ENCODE measurements at regions not wholly inside any gene's neighbourhood (a gene's known extent, or its start where the extent isn't known, plus 50 kb on each side); places are given as distances from the start of the nearest gene placed in this dataset.
"Not testable (repeated sequence)": the region's sequence is repeated elsewhere in the genome, so short reads cannot be mapped to it uniquely, and the experiment has no call there.

GRCh38 chr3:168684519-168684918, 588.8 kb upstream of the GOLIM4 start:
- H3K27ac ChIP-seq (ENCODE audit: low read length): no peak overlapping the region
- no peaks in the 10 kb centered on the region for H3K27me3 ChIP-seq (ENCODE audit: control insufficient read depth, insufficient read depth, low read length)
- no peaks in the 10 kb centered on the region for H3K4me1 ChIP-seq (ENCODE audit: control insufficient read depth, insufficient read depth, low read length)
- WGBS (ENCODE audit: insufficient coverage, insufficient read length): no CpG with 5 or more reads among the region's 6 CpGs
- no peak overlapping the region for H3K4me3 ChIP-seq (ENCODE audit: low read length)
- no peaks in the 10 kb centered on the region for H3K36me3 ChIP-seq (ENCODE audit: control insufficient read depth, insufficient read depth, low read length)
- H3K9me3 ChIP-seq (ENCODE audit: control insufficient read depth, insufficient read depth, low read length): no peaks in the 10 kb centered on the region
- no peak for DNase-seq (ENCODE audit: low read depth, low spot score)

GRCh38 chr3:168678730-168679129, 583.0 kb upstream of the GOLIM4 start:
- Histone ChIP-seq H3K36me3 (ENCODE audit: control insufficient read depth, insufficient read depth, low read length) (no peaks in the 10 kb centered on the region), H3K27ac (ENCODE audit: low read length) (no peak overlapping the region), H3K9me3 (ENCODE audit: control insufficient read depth, insufficient read depth, low read length) (no peaks in the 10 kb centered on the region), H3K27me3 (ENCODE audit: control insufficient read depth, insufficient read depth, low read length) (no peaks in the 10 kb centered on the region), H3K4me3 (ENCODE audit: low read length) (no peak overlapping the region), H3K4me1 (ENCODE audit: control insufficient read depth, insufficient read depth, low read length) (no peaks in the 10 kb centered on the region)
- no CpG with 5 or more reads among the region's 1 CpG for WGBS (ENCODE audit: insufficient coverage, insufficient read length)
- DNase-seq (ENCODE audit: low read depth, low spot score): no peak

GRCh38 chr3:168671091-168671490, 575.4 kb upstream of the GOLIM4 start:
- no peaks in the 10 kb centered on the region for H3K9me3 ChIP-seq (ENCODE audit: control insufficient read depth, insufficient read depth, low read length)
- no peaks in the 10 kb centered on the region for H3K36me3 ChIP-seq (ENCODE audit: control insufficient read depth, insufficient read depth, low read length)
- no CpG with 5 or more reads among the region's 5 CpGs for WGBS (ENCODE audit: insufficient coverage, insufficient read length)
- no peaks in the 10 kb centered on the region for H3K27me3 ChIP-seq (ENCODE audit: control insufficient read depth, insufficient read depth, low read length)
- H3K4me3 ChIP-seq (ENCODE audit: low read length): no peak overlapping the region
- no peak for DNase-seq (ENCODE audit: low read depth, low spot score)
- H3K27ac ChIP-seq (ENCODE audit: low read length): no peak overlapping the region
- no peaks in the 10 kb centered on the region; the same call in 1 of the 2 replicates for H3K4me1 ChIP-seq (ENCODE audit: control insufficient read depth, insufficient read depth, low read length)

GRCh38 chr3:168660879-168661657, 565.3 kb upstream of the GOLIM4 start:
- H3K27me3 ChIP-seq (ENCODE audit: control insufficient read depth, insufficient read depth, low read length): not testable (repeated sequence)
- no CpG with 5 or more reads among the region's 6 CpGs for WGBS (ENCODE audit: insufficient coverage, insufficient read length)

GRCh38 chr3:168659015-168659414, 563.3 kb upstream of the GOLIM4 start:
- H3K4me3 ChIP-seq (ENCODE audit: low read length): no peak overlapping the region
- no peak for DNase-seq (ENCODE audit: low read depth, low spot score)
- H3K27me3 ChIP-seq (ENCODE audit: control insufficient read depth, insufficient read depth, low read length): no peaks in the 10 kb centered on the region
- H3K36me3 ChIP-seq (ENCODE audit: control insufficient read depth, insufficient read depth, low read length): no peaks in the 10 kb centered on the region
- H3K4me1 ChIP-seq (ENCODE audit: control insufficient read depth, insufficient read depth, low read length): no peaks in the 10 kb centered on the region
- no peaks in the 10 kb centered on the region for H3K9me3 ChIP-seq (ENCODE audit: control insufficient read depth, insufficient read depth, low read length)
- H3K27ac ChIP-seq (ENCODE audit: low read length): no peak overlapping the region

More at GRCh38 chr3:168660879-168661657, 565.3 kb upstream of the GOLIM4 start:
- not testable (repeated sequence) for H3K9me3 ChIP-seq (ENCODE audit: control insufficient read depth, insufficient read depth, low read length); H3K4me1 ChIP-seq (ENCODE audit: control insufficient read depth, insufficient read depth, low read length); H3K4me3 ChIP-seq (ENCODE audit: low read length); DNase-seq (ENCODE audit: low read depth, low spot score); H3K27ac ChIP-seq (ENCODE audit: low read length); H3K36me3 ChIP-seq (ENCODE audit: control insufficient read depth, insufficient read depth, low read length)

- WGBS (ENCODE audit: insufficient coverage, insufficient read length): no CpG with 5 or more reads among the region's 1 CpG
These were observed 559.9 kb upstream of the GOLIM4 start for GRCh38 chr3:168655611-168656010.

GRCh38 chr3:168654700-168655099, 559.0 kb upstream of the GOLIM4 start:
- H3K4me3 ChIP-seq (ENCODE audit: low read length): no peak overlapping the region
- H3K9me3 ChIP-seq (ENCODE audit: control insufficient read depth, insufficient read depth, low read length): no peaks in the 10 kb centered on the region
- WGBS (ENCODE audit: insufficient coverage, insufficient read length): no CpG with 5 or more reads among the region's 2 CpGs
- no peak overlapping the region for H3K27ac ChIP-seq (ENCODE audit: low read length)
- H3K27me3 ChIP-seq (ENCODE audit: control insufficient read depth, insufficient read depth, low read length): no peaks in the 10 kb centered on the region
- H3K4me1 ChIP-seq (ENCODE audit: control insufficient read depth, insufficient read depth, low read length): no peaks in the 10 kb centered on the region
- DNase-seq (ENCODE audit: low read depth, low spot score): no peak
- H3K36me3 ChIP-seq (ENCODE audit: control insufficient read depth, insufficient read depth, low read length): no peaks in the 10 kb centered on the region

More at GRCh38 chr3:168655611-168656010, 559.9 kb upstream of the GOLIM4 start:
- no peaks in the 10 kb centered on the region for H3K9me3 ChIP-seq (ENCODE audit: control insufficient read depth, insufficient read depth, low read length)
- H3K4me3 ChIP-seq (ENCODE audit: low read length): no peak overlapping the region
- H3K27me3 ChIP-seq (ENCODE audit: control insufficient read depth, insufficient read depth, low read length): no peaks in the 10 kb centered on the region
- DNase-seq (ENCODE audit: low read depth, low spot score): no peak
- H3K36me3 ChIP-seq (ENCODE audit: control insufficient read depth, insufficient read depth, low read length): no peaks in the 10 kb centered on the region
- H3K27ac ChIP-seq (ENCODE audit: low read length): no peak overlapping the region
- no peaks in the 10 kb centered on the region for H3K4me1 ChIP-seq (ENCODE audit: control insufficient read depth, insufficient read depth, low read length)

- no peak for DNase-seq (ENCODE audit: low read depth, low spot score)
- H3K27me3 ChIP-seq (ENCODE audit: control insufficient read depth, insufficient read depth, low read length): no peaks in the 10 kb centered on the region
These were observed 557.5 kb upstream of the GOLIM4 start for GRCh38 chr3:168653255-168653654.

GRCh38 chr3:168648321-168648720, 552.6 kb upstream of the GOLIM4 start:
- WGBS (ENCODE audit: insufficient coverage, insufficient read length): no CpG with 5 or more reads among the region's 3 CpGs
- H3K4me3 ChIP-seq (ENCODE audit: low read length): no peak overlapping the region
- H3K4me1 ChIP-seq (ENCODE audit: control insufficient read depth, insufficient read depth, low read length): no peaks in the 10 kb centered on the region
- H3K36me3 ChIP-seq (ENCODE audit: control insufficient read depth, insufficient read depth, low read length): no peaks in the 10 kb centered on the region
- no peaks in the 10 kb centered on the region for H3K27me3 ChIP-seq (ENCODE audit: control insufficient read depth, insufficient read depth, low read length)
- no peaks in the 10 kb centered on the region for H3K9me3 ChIP-seq (ENCODE audit: control insufficient read depth, insufficient read depth, low read length)
- no peak for DNase-seq (ENCODE audit: low read depth, low spot score)
- no peak overlapping the region for H3K27ac ChIP-seq (ENCODE audit: low read length)

More at GRCh38 chr3:168653255-168653654, 557.5 kb upstream of the GOLIM4 start:
- no peak overlapping the region for H3K27ac ChIP-seq (ENCODE audit: low read length)
- no peaks in the 10 kb centered on the region for H3K9me3 ChIP-seq (ENCODE audit: control insufficient read depth, insufficient read depth, low read length)
- H3K4me1 ChIP-seq (ENCODE audit: control insufficient read depth, insufficient read depth, low read length): no peaks in the 10 kb centered on the region
- no peak overlapping the region for H3K4me3 ChIP-seq (ENCODE audit: low read length)
- no CpG with 5 or more reads among the region's 1 CpG for WGBS (ENCODE audit: insufficient coverage, insufficient read length)
- H3K36me3 ChIP-seq (ENCODE audit: control insufficient read depth, insufficient read depth, low read length): no peaks in the 10 kb centered on the region

GRCh38 chr3:168647582-168647981, 551.9 kb upstream of the GOLIM4 start:
- Histone ChIP-seq H3K27ac (ENCODE audit: low read length) (no peak overlapping the region), H3K27me3 (ENCODE audit: control insufficient read depth, insufficient read depth, low read length) (no peaks in the 10 kb centered on the region), H3K4me3 (ENCODE audit: low read length) (no peak overlapping the region), H3K36me3 (ENCODE audit: control insufficient read depth, insufficient read depth, low read length) (no peaks in the 10 kb centered on the region), H3K9me3 (ENCODE audit: control insufficient read depth, insufficient read depth, low read length) (no peaks in the 10 kb centered on the region), H3K4me1 (ENCODE audit: control insufficient read depth, insufficient read depth, low read length) (no peaks in the 10 kb centered on the region)
- DNase-seq (ENCODE audit: low read depth, low spot score): no peak

GRCh38 chr3:168645180-168645579, 549.5 kb upstream of the GOLIM4 start:
- Histone ChIP-seq H3K27ac (ENCODE audit: low read length) (no peak overlapping the region), H3K36me3 (ENCODE audit: control insufficient read depth, insufficient read depth, low read length) (no peaks in the 10 kb centered on the region), H3K27me3 (ENCODE audit: control insufficient read depth, insufficient read depth, low read length) (no peaks in the 10 kb centered on the region), H3K9me3 (ENCODE audit: control insufficient read depth, insufficient read depth, low read length) (no peaks in the 10 kb centered on the region), H3K4me3 (ENCODE audit: low read length) (no peak overlapping the region), H3K4me1 (ENCODE audit: control insufficient read depth, insufficient read depth, low read length) (no peaks in the 10 kb centered on the region)
- DNase-seq (ENCODE audit: low read depth, low spot score): no peak
- no CpG with 5 or more reads among the region's 2 CpGs for WGBS (ENCODE audit: insufficient coverage, insufficient read length)

Data from iPS DF 6.9 (cell line).